ENCODE measurements at regions not wholly inside any gene's neighbourhood (a gene's known extent, or its start where the extent isn't known, plus 50 kb on each side); places are given as distances from the start of the nearest gene placed in this dataset.

DNA sequence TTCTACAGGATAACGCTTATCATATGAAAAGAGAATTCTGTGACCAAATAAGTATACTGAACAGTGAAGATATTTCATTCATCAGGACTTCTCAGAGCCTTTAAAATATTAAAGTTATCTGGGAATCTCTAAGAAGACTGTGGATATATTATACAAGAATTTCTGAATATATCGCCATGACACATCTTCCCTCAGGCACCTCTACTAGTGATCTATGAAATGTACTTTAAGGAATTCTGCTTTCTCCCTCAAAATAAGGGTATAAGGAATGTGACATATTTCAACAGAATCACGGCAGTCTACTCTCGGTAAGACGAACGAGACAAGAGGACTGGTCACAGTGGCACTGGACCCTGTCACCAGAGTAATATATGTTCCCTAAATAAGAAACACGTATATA, 504.2 kb upstream of the PHF14 start:
- TF ChIP-seq, protein P1, sequence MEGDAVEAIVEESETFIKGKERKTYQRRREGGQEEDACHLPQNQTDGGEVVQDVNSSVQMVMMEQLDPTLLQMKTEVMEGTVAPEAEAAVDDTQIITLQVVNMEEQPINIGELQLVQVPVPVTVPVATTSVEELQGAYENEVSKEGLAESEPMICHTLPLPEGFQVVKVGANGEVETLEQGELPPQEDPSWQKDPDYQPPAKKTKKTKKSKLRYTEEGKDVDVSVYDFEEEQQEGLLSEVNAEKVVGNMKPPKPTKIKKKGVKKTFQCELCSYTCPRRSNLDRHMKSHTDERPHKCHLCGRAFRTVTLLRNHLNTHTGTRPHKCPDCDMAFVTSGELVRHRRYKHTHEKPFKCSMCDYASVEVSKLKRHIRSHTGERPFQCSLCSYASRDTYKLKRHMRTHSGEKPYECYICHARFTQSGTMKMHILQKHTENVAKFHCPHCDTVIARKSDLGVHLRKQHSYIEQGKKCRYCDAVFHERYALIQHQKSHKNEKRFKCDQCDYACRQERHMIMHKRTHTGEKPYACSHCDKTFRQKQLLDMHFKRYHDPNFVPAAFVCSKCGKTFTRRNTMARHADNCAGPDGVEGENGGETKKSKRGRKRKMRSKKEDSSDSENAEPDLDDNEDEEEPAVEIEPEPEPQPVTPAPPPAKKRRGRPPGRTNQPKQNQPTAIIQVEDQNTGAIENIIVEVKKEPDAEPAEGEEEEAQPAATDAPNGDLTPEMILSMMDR (conservative IDR thresholded peaks at IDR 0.05; ENCODE audit: low read depth, low read length), result no peak
- no peak for TF ChIP-seq EZH2 (IDR thresholded peaks at IDR 0.05; ENCODE audit: borderline replicate concordance, low read depth, low read length, poor library complexity, severe bottlenecking)
